DOHH2 (cell line): ENCODE measurements at regions not wholly inside any gene's neighbourhood (a gene's known extent, or its start where the extent isn't known, plus 50 kb on each side); places are given as distances from the start of the nearest gene placed in this dataset.

Experiments
- H3F3A ChIP-seq: fragments of 200-600 bp; sonication (generic), shearing (Covaris generic); 2 replicates; pipeline ENCODE4 v1.6.0; 2016; ENCODE audit warnings: antibody characterized with exemption, mild to moderate bottlenecking; ENCODE audit not compliant: control insufficient read depth, insufficient read depth
- H3K27ac ChIP-seq: fragments of 200-600 bp; sonication (generic); 2 replicates; pipeline ENCODE4 v1.5.1; 2014; ENCODE audit warnings: low read depth, mild to moderate bottlenecking, low read length, moderate library complexity
- H3K27me3 ChIP-seq: fragments of 200-600 bp; sonication (generic); 2 replicates; pipeline ENCODE4 v1.6.1; 2014; ENCODE audit warnings: mild to moderate bottlenecking, low read length, mixed read lengths; ENCODE audit not compliant: control insufficient read depth
- H3K36me3 ChIP-seq: fragments of 200-600 bp; sonication (generic); 2 replicates; pipeline ENCODE4 v1.6.1; 2014; ENCODE audit warnings: mild to moderate bottlenecking, low read length, moderate library complexity, mixed read lengths; ENCODE audit not compliant: control insufficient read depth
- H3K4me1 ChIP-seq: fragments of 200-600 bp; sonication (generic); 2 replicates; pipeline ENCODE4 v1.6.1; 2014; ENCODE audit warnings: mild to moderate bottlenecking, low read length, mixed read lengths; ENCODE audit not compliant: control insufficient read depth
- H3K4me2 ChIP-seq: fragments of 200-600 bp; sonication (generic); 2 replicates; pipeline ENCODE4 v1.6.0; 2014; ENCODE audit warnings: mild to moderate bottlenecking, low read length, moderate library complexity
- H3K4me3 ChIP-seq: fragments of 200-600 bp; sonication (generic); 2 replicates; pipeline ENCODE4 v1.5.1; 2014; ENCODE audit warnings: mild to moderate bottlenecking, low read length, mixed read lengths
- H3K79me2 ChIP-seq: fragments of 200-600 bp; sonication (generic); 2 replicates; pipeline ENCODE4 v1.6.1; 2014; ENCODE audit warnings: mild to moderate bottlenecking, low read length, mixed read lengths; ENCODE audit not compliant: control insufficient read depth
- H3K9me2 ChIP-seq: fragments of 200-600 bp; sonication (generic); replicated peaks from 2 replicates; pipeline ENCODE4 v1.6.1; 2014; ENCODE audit warnings: mild to moderate bottlenecking, low read length, mixed read lengths; ENCODE audit not compliant: control insufficient read depth
- H3K9me3 ChIP-seq: fragments of 200-600 bp; sonication (generic); 2 replicates; pipeline ENCODE4 v1.6.1; 2014; ENCODE audit warnings: antibody characterized with exemption, low read length, mixed read lengths; ENCODE audit not compliant: control insufficient read depth, insufficient read depth
- H4K20me1 ChIP-seq: fragments of 200-600 bp; sonication (generic); 2 replicates; pipeline ENCODE4 v1.6.0; 2014; ENCODE audit warnings: low read depth, mild to moderate bottlenecking, antibody characterized with exemption, low read length, moderate library complexity; ENCODE audit not compliant: control insufficient read depth, insufficient read depth
- EZH2phosphoT487 ChIP-seq: fragments of 200-600 bp; sonication (generic); IDR thresholded peaks from 2 replicates; pipeline ENCODE4 v1.6.1; 2017; ENCODE audit warnings: borderline replicate concordance, mild to moderate bottlenecking, antibody characterized with exemption, low read length, moderate library complexity, mixed read lengths
- TF ChIP-seq, protein P1 (sequence below): fragments of 200-600 bp; sonication (generic); IDR thresholded peaks from one replicate; pipeline ENCODE4 v1.5.1; 2014; ENCODE audit warnings: antibody characterized with exemption, mild to moderate bottlenecking, low read depth, low read length; ENCODE audit not compliant: poor library complexity, severe bottlenecking

DNA sequence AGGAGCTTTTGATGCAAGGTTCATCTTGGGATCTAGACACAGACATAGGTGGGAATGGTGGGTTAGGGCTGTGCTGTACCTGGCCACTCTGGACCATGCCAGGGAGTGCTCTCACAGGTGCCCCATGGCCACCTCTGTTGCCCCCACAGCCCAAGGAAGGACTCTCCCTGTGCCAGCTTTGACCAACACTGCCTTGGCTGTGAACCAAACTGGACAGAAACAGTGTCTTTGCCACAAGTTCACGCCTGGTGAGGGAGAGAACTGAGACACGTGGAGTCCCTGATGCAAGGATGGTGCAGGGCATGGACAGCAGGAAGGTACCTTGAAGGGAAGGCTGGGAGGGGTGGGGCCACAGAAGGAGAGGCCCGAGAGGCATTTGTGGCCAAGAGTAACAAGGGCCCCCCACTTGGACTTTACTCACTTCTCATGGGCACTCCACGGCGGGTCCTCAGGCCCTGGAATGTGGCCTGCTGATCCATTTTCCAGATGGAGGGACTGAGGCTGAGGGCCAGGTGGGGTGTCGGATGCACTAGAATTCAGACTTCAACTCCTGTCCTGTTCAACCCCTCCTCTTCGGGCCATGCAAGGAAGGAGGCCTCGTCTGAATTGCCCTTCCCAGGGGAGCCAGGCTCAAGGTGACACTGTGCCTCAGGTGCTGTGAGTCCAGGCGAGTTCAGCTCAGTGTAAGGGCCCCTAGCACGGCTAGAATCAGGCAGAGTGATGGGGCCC lies 103.3 kb downstream of the YTHDF1 start:
- no peak overlapping the region for H3K27ac ChIP-seq
- H3K36me3 ChIP-seq = no peaks in the 10 kb centered on the region
- no peaks in the 10 kb centered on the region for H4K20me1 ChIP-seq
- H3F3A ChIP-seq = no peaks in the 10 kb centered on the region
- H3K27me3 ChIP-seq = peaks cover 12% of the 10 kb centered on the region; the same call in 1 of the 2 replicates
- no peak overlapping the region for H3K4me2 ChIP-seq
- no peaks in the 10 kb centered on the region for H3K79me2 ChIP-seq
- H3K9me3 ChIP-seq = 0 out of 2 replicates have a peak, but pooled peaks cover 4% of the 10 kb centered on the region
- TF ChIP-seq, protein P1, sequence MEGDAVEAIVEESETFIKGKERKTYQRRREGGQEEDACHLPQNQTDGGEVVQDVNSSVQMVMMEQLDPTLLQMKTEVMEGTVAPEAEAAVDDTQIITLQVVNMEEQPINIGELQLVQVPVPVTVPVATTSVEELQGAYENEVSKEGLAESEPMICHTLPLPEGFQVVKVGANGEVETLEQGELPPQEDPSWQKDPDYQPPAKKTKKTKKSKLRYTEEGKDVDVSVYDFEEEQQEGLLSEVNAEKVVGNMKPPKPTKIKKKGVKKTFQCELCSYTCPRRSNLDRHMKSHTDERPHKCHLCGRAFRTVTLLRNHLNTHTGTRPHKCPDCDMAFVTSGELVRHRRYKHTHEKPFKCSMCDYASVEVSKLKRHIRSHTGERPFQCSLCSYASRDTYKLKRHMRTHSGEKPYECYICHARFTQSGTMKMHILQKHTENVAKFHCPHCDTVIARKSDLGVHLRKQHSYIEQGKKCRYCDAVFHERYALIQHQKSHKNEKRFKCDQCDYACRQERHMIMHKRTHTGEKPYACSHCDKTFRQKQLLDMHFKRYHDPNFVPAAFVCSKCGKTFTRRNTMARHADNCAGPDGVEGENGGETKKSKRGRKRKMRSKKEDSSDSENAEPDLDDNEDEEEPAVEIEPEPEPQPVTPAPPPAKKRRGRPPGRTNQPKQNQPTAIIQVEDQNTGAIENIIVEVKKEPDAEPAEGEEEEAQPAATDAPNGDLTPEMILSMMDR = no peak
- TF ChIP-seq EZH2phosphoT487 = no peak
- no peaks in the 10 kb centered on the region for H3K4me1 ChIP-seq
- H3K4me3 ChIP-seq = no peak overlapping the region
- no peaks in the 10 kb centered on the region for H3K9me2 ChIP-seq

DNA sequence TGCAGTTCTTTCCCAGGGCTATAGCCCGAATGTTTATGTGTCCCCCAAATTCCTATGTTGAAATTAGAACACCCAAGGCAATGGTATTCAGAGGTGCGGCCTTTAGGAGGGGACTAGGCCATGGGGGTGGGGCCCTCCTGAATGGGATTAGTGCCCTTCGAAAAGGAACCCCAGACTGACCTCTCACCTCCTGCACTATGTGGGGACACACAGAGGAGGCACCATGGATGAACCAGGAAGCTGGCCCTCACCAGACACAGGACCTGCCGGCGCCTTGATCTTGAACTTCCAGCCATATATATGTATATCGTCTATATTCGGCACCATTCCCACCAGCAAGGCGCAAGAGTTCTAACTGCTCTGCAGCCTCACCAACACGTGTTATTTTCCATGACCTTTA lies 101.5 kb upstream of the BHLHE23 start:
- Histone ChIP-seq H3K27me3 (peaks cover 12% of the 10 kb centered on the region; the same call in 1 of the 2 replicates), H3K79me2 (no peaks in the 10 kb centered on the region), H3K27ac (no peak overlapping the region), H3K9me2 (no peaks in the 10 kb centered on the region), H3F3A (no peaks in the 10 kb centered on the region), H4K20me1 (no peaks in the 10 kb centered on the region), H3K9me3 (0 out of 2 replicates have a peak, but pooled peaks cover 4% of the 10 kb centered on the region), H3K4me1 (no peaks in the 10 kb centered on the region), H3K4me3 (no peak overlapping the region), H3K4me2 (no peak overlapping the region), H3K36me3 (no peaks in the 10 kb centered on the region)
- no peak for TF ChIP-seq EZH2phosphoT487
- TF ChIP-seq, protein P1 = no peak

DNA sequence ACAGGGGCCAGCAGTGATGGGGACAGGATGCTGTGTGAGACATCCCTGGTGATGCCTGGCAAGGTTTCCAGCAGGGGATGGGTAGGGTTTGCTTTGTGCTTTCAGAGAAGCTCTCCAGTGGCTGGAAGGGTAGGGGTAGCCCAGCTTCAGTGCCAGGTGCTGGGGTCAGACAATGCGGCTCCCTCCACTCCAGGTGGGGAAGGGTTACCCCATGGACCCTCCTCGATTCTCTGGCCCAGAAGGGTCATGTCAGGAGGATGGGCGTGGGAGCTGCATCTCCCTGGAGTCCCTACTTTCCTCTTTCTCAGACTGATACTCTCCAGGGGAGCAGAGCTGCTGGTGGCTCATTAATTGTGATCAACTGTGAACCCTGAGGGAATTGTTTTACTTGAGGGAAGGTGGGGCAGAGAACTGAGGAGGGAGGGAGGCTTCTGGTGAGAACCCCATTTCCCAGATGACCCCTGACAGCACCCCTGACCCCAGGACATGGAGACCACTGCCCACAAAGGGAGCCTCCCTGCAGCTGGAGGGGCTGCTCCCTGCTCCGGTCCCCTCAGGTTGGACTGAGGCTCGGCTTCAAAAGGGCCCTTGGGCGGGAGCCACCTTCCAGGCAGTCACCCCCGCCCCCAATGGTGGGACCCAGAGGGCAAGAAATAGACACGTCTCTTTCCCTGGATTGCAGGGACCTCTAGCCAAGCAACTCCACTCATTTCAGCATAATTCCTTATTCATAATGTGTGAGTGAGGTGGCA lies 100.9 kb upstream of the BHLHE23 start:
- Histone ChIP-seq H3K27ac (no peak overlapping the region), H3K4me1 (no peaks in the 10 kb centered on the region), H3K9me2 (no peaks in the 10 kb centered on the region), H3K4me3 (no peak overlapping the region), H3K4me2 (no peak overlapping the region), H4K20me1 (no peaks in the 10 kb centered on the region), H3K79me2 (no peaks in the 10 kb centered on the region), H3K9me3 (0 out of 2 replicates have a peak, but pooled peaks cover 4% of the 10 kb centered on the region), H3K27me3 (peaks cover 12% of the 10 kb centered on the region; the same call in 1 of the 2 replicates), H3F3A (no peaks in the 10 kb centered on the region), H3K36me3 (no peaks in the 10 kb centered on the region)
- TF ChIP-seq, protein P1 = no peak
- no peak for TF ChIP-seq EZH2phosphoT487
